ENCODE measurements at regions not wholly inside any gene's neighbourhood (a gene's known extent, or its start where the extent isn't known, plus 50 kb on each side); places are given as distances from the start of the nearest gene placed in this dataset.

GRCh38 chr11:97995874-97996273 lies 1024.9 kb upstream of the CNTN5 start:
- Histone ChIP-seq H3K36me3 (ENCODE audit: control insufficient read depth in 3 of 3, insufficient read depth in 3 of 3, low read length in 3 of 3) (no peaks in the 10 kb centered on the region), H3K9me3 (ENCODE audit: control insufficient read depth in 3 of 3, low read length in 3 of 3) (no peaks in the 10 kb centered on the region), H3K27me3 (ENCODE audit: control insufficient read depth in 3 of 3, insufficient read depth in 3 of 3, low read length in 3 of 3) (no peaks in the 10 kb centered on the region), H3K27ac (ENCODE audit: low read depth, low read length) (no peak overlapping the region), H3K9ac (ENCODE audit: low read depth in 1 of 3, low read length in 3 of 3) (no peak overlapping the region), H3K4me1 (ENCODE audit: control insufficient read depth in 3 of 3, insufficient read depth in 3 of 3, low read length in 3 of 3) (no peaks in the 10 kb centered on the region), H3K4me3 (ENCODE audit: low read length in 3 of 3) (no peak overlapping the region)

DNA sequence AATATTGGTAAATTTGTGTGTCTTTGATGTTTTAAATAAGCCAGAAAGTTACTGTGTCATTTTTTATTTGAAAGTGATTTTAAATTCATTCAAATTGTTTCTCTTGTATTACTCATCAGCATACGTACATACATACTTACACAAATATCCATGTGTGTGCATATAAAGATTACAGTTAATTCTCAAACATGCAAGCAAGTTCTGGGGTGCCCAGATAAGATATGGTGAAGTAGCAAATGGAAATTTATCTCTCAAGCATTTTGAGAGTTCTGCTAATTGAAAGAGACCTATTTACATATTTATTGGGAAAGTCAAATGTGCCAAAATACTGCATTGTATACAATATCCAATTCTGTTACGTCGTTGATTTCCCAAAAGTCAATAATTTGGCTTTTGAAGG lies 1024.0 kb upstream of the CNTN5 start:
- Histone ChIP-seq H3K9ac (ENCODE audit: low read depth in 1 of 3, low read length in 3 of 3) (no peak overlapping the region), H3K4me1 (ENCODE audit: control insufficient read depth in 3 of 3, insufficient read depth in 3 of 3, low read length in 3 of 3) (no peaks in the 10 kb centered on the region), H3K36me3 (ENCODE audit: control insufficient read depth in 3 of 3, insufficient read depth in 3 of 3, low read length in 3 of 3) (no peaks in the 10 kb centered on the region), H3K9me3 (ENCODE audit: control insufficient read depth in 3 of 3, low read length in 3 of 3) (no peaks in the 10 kb centered on the region), H3K4me3 (ENCODE audit: low read length in 3 of 3) (no peak overlapping the region), H3K27ac (ENCODE audit: low read depth, low read length) (no peak overlapping the region), H3K27me3 (ENCODE audit: control insufficient read depth in 3 of 3, insufficient read depth in 3 of 3, low read length in 3 of 3) (no peaks in the 10 kb centered on the region)

- no peaks in the 10 kb centered on the region for H3K9me3 ChIP-seq (ENCODE audit: control insufficient read depth in 3 of 3, low read length in 3 of 3)
- no peak overlapping the region for H3K27ac ChIP-seq (ENCODE audit: low read depth, low read length)
- no peaks in the 10 kb centered on the region for H3K27me3 ChIP-seq (ENCODE audit: control insufficient read depth in 3 of 3, insufficient read depth in 3 of 3, low read length in 3 of 3)
- H3K9ac ChIP-seq (ENCODE audit: low read depth in 1 of 3, low read length in 3 of 3), result no peak overlapping the region
- no peaks in the 10 kb centered on the region for H3K4me1 ChIP-seq (ENCODE audit: control insufficient read depth in 3 of 3, insufficient read depth in 3 of 3, low read length in 3 of 3)
- no peaks in the 10 kb centered on the region for H3K36me3 ChIP-seq (ENCODE audit: control insufficient read depth in 3 of 3, insufficient read depth in 3 of 3, low read length in 3 of 3)
- no peak overlapping the region for H3K4me3 ChIP-seq (ENCODE audit: low read length in 3 of 3)
Observed at GRCh38 chr11:98003606-98004371, 1017.0 kb upstream of the CNTN5 start.

DNA sequence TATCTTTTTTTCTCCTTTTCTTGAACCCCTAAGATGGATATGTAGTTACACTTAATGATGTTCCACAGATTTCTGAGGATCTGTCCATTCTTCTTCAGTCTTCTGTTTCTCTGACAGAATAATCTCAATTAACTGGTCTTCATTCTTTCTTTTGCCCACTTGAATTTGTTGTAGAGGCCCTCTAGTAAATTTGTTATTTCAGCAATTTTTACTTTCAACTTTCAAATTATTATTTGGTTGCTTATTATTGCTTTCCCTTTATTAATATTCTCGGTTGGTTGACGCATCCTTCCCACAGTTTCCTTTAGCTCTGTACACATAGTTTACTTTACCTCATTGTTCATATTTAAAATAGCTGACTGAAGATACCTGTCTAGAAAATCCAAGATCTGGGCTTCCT lies 1013.7 kb upstream of the CNTN5 start:
- Histone ChIP-seq H3K9me3 (ENCODE audit: control insufficient read depth in 3 of 3, low read length in 3 of 3) (no peaks in the 10 kb centered on the region), H3K36me3 (ENCODE audit: control insufficient read depth in 3 of 3, insufficient read depth in 3 of 3, low read length in 3 of 3) (no peaks in the 10 kb centered on the region), H3K27ac (ENCODE audit: low read depth, low read length) (no peak overlapping the region), H3K4me3 (ENCODE audit: low read length in 3 of 3) (no peak overlapping the region), H3K4me1 (ENCODE audit: control insufficient read depth in 3 of 3, insufficient read depth in 3 of 3, low read length in 3 of 3) (no peaks in the 10 kb centered on the region), H3K27me3 (ENCODE audit: control insufficient read depth in 3 of 3, insufficient read depth in 3 of 3, low read length in 3 of 3) (no peaks in the 10 kb centered on the region), H3K9ac (ENCODE audit: low read depth in 1 of 3, low read length in 3 of 3) (no peak overlapping the region)

- Histone ChIP-seq H3K27me3 (ENCODE audit: control insufficient read depth in 3 of 3, insufficient read depth in 3 of 3, low read length in 3 of 3) (no peaks in the 10 kb centered on the region), H3K9me3 (ENCODE audit: control insufficient read depth in 3 of 3, low read length in 3 of 3) (peaks cover 0 to under 1% (median 0%) of the 10 kb centered on the region in 3 donors), H3K27ac (ENCODE audit: low read depth, low read length) (no peak overlapping the region), H3K9ac (ENCODE audit: low read depth in 1 of 3, low read length in 3 of 3) (no peak overlapping the region), H3K4me1 (ENCODE audit: control insufficient read depth in 3 of 3, insufficient read depth in 3 of 3, low read length in 3 of 3) (no peaks in the 10 kb centered on the region), H3K4me3 (ENCODE audit: low read length in 3 of 3) (no peak overlapping the region), H3K36me3 (ENCODE audit: control insufficient read depth in 3 of 3, insufficient read depth in 3 of 3, low read length in 3 of 3) (no peaks in the 10 kb centered on the region)
Observed at GRCh38 chr11:98027652-98028051, 993.1 kb upstream of the CNTN5 start.

- Histone ChIP-seq H3K36me3 (ENCODE audit: control insufficient read depth in 3 of 3, insufficient read depth in 3 of 3, low read length in 3 of 3) (no peaks in the 10 kb centered on the region), H3K4me1 (ENCODE audit: control insufficient read depth in 3 of 3, insufficient read depth in 3 of 3, low read length in 3 of 3) (no peaks in the 10 kb centered on the region), H3K4me3 (ENCODE audit: low read length in 3 of 3) (no peak overlapping the region), H3K9ac (ENCODE audit: low read depth in 1 of 3, low read length in 3 of 3) (no peak overlapping the region), H3K27me3 (ENCODE audit: control insufficient read depth in 3 of 3, insufficient read depth in 3 of 3, low read length in 3 of 3) (no peaks in the 10 kb centered on the region), H3K9me3 (ENCODE audit: control insufficient read depth in 3 of 3, low read length in 3 of 3) (peaks cover 0 to 3% (median 0%) of the 10 kb centered on the region in 3 donors), H3K27ac (ENCODE audit: low read depth, low read length) (no peak overlapping the region)
Observed at GRCh38 chr11:98029832-98030231, 990.9 kb upstream of the CNTN5 start.

- Histone ChIP-seq H3K36me3 (ENCODE audit: control insufficient read depth in 3 of 3, insufficient read depth in 3 of 3, low read length in 3 of 3) (no peaks in the 10 kb centered on the region), H3K27ac (ENCODE audit: low read depth, low read length) (no peak overlapping the region), H3K4me3 (ENCODE audit: low read length in 3 of 3) (no peak overlapping the region), H3K9me3 (ENCODE audit: control insufficient read depth in 3 of 3, low read length in 3 of 3) (peaks cover 0 to 3% (median 0%) of the 10 kb centered on the region in 3 donors), H3K4me1 (ENCODE audit: control insufficient read depth in 3 of 3, insufficient read depth in 3 of 3, low read length in 3 of 3) (no peaks in the 10 kb centered on the region), H3K27me3 (ENCODE audit: control insufficient read depth in 3 of 3, insufficient read depth in 3 of 3, low read length in 3 of 3) (no peaks in the 10 kb centered on the region), H3K9ac (ENCODE audit: low read depth in 1 of 3, low read length in 3 of 3) (no peak overlapping the region)
Observed at GRCh38 chr11:98036810-98037209, 983.9 kb upstream of the CNTN5 start.

DNA sequence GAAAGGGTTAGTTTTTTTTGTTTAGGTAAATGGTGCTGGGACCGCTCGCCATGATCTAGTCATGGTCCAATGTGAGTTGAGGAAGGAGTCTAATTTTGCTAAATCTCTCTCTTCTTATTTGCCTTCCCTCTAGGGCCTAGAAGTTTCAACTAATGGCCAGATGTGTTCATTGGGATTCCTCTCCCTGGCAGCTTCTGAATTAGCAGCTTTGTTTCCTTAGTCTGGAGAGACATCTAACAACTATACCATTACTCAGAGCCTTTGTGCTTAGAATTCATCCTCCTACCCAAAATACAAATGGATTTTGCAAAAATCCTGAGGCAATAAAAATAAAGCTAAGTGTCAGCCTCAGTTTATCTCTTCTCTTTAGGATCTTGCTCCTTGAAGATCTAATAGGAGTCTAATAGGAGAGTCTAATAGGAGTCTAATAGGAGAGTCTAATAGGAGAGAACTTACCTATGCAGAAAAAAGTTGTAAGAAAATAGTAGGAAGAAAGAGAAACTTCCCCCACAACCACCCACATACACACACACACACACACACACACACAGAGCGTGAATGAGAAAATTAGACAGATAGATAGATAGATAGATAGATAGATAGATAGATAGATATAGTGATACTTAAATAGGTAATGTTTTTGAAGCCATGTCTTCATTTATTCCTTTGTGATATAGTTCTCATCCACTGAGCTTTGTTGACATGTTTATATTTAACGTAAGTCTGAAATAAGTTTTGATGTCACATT lies 980.5 kb upstream of the CNTN5 start:
- Histone ChIP-seq H3K27me3 (ENCODE audit: control insufficient read depth in 3 of 3, insufficient read depth in 3 of 3, low read length in 3 of 3) (no peaks in the 10 kb centered on the region), H3K4me1 (ENCODE audit: control insufficient read depth in 3 of 3, insufficient read depth in 3 of 3, low read length in 3 of 3) (no peaks in the 10 kb centered on the region), H3K9me3 (ENCODE audit: control insufficient read depth in 3 of 3, low read length in 3 of 3) (no peaks in the 10 kb centered on the region), H3K27ac (ENCODE audit: low read depth, low read length) (no peak overlapping the region), H3K9ac (ENCODE audit: low read depth in 1 of 3, low read length in 3 of 3) (no peak overlapping the region), H3K36me3 (ENCODE audit: control insufficient read depth in 3 of 3, insufficient read depth in 3 of 3, low read length in 3 of 3) (no peaks in the 10 kb centered on the region), H3K4me3 (ENCODE audit: low read length in 3 of 3) (no peak overlapping the region)

GRCh38 chr11:98047647-98048046 lies 973.1 kb upstream of the CNTN5 start:
- H3K36me3 ChIP-seq (ENCODE audit: control insufficient read depth in 3 of 3, insufficient read depth in 3 of 3, low read length in 3 of 3), result no peaks in the 10 kb centered on the region
- H3K9me3 ChIP-seq (ENCODE audit: control insufficient read depth in 3 of 3, low read length in 3 of 3), result no peaks in the 10 kb centered on the region
- H3K4me3 ChIP-seq (ENCODE audit: low read length in 3 of 3), result no peak overlapping the region
- H3K27ac ChIP-seq (ENCODE audit: low read depth, low read length), result no peak overlapping the region
- H3K27me3 ChIP-seq (ENCODE audit: control insufficient read depth in 3 of 3, insufficient read depth in 3 of 3, low read length in 3 of 3), result no peaks in the 10 kb centered on the region
- H3K4me1 ChIP-seq (ENCODE audit: control insufficient read depth in 3 of 3, insufficient read depth in 3 of 3, low read length in 3 of 3), result no peaks in the 10 kb centered on the region
- no peak overlapping the region for H3K9ac ChIP-seq (ENCODE audit: low read depth in 1 of 3, low read length in 3 of 3)

GRCh38 chr11:98053851-98054250 lies 966.9 kb upstream of the CNTN5 start:
- Histone ChIP-seq H3K27me3 (ENCODE audit: control insufficient read depth in 3 of 3, insufficient read depth in 3 of 3, low read length in 3 of 3) (no peaks in the 10 kb centered on the region), H3K27ac (ENCODE audit: low read depth, low read length) (no peak overlapping the region), H3K4me1 (ENCODE audit: control insufficient read depth in 3 of 3, insufficient read depth in 3 of 3, low read length in 3 of 3) (no peaks in the 10 kb centered on the region), H3K9me3 (ENCODE audit: control insufficient read depth in 3 of 3, low read length in 3 of 3) (no peaks in the 10 kb centered on the region), H3K9ac (ENCODE audit: low read depth in 1 of 3, low read length in 3 of 3) (no peak overlapping the region), H3K4me3 (ENCODE audit: low read length in 3 of 3) (no peak overlapping the region), H3K36me3 (ENCODE audit: control insufficient read depth in 3 of 3, insufficient read depth in 3 of 3, low read length in 3 of 3) (no peaks in the 10 kb centered on the region)

Measured in skeletal muscle tissue (tissue), 3 donors.